HG03139 (cell line): ENCODE measurements at regions not wholly inside any gene's neighbourhood (a gene's known extent, or its start where the extent isn't known, plus 50 kb on each side); places are given as distances from the start of the nearest gene placed in this dataset.

Experiments used
- ATAC-seq: cut with Tn5 transposase; IDR thresholded peaks from one replicate; pipeline ENCODE4 v1.9.1; 2021; ENCODE audit not compliant: unreplicated experiment

- ATAC-seq, result no peak
Measured at GRCh38 chr17:77454242-77455095, 313.7 kb downstream of the SEC14L1 start.

GRCh38 chr17:77455111-77455890 lies 314.5 kb downstream of the SEC14L1 start:
- no peak for ATAC-seq

- ATAC-seq, result no peak
Measured at GRCh38 chr17:77455891-77456260, 315.1 kb downstream of the SEC14L1 start.

GRCh38 chr17:77456271-77456950 lies 315.6 kb downstream of the SEC14L1 start:
- ATAC-seq, result no peak

- no peak for ATAC-seq
Measured at GRCh38 chr17:77456951-77457548, 316.3 kb downstream of the SEC14L1 start.

GRCh38 chr17:77457572-77458201 lies 316.9 kb downstream of the SEC14L1 start:
- ATAC-seq, result no peak

- no peak for ATAC-seq
Measured at GRCh38 chr17:77458202-77459017, 317.6 kb downstream of the SEC14L1 start.

- ATAC-seq, result no peak
Measured at GRCh38 chr17:77459018-77459755, 318.4 kb downstream of the SEC14L1 start.

- no peak for ATAC-seq
Measured at GRCh38 chr17:77460514-77461046, 319.8 kb downstream of the SEC14L1 start.

- ATAC-seq, result no peak
Measured at GRCh38 chr17:77461277-77462057, 320.7 kb downstream of the SEC14L1 start.

GRCh38 chr17:77462090-77462489 lies 321.3 kb downstream of the SEC14L1 start:
- peak; percentile 33 for ATAC-seq

- ATAC-seq, result no peak
Measured at GRCh38 chr17:77462553-77463497, 322.1 kb downstream of the SEC14L1 start.

- no peak for ATAC-seq
Measured at GRCh38 chr17:77464988-77465357, 324.2 kb downstream of the SEC14L1 start.

GRCh38 chr17:77465358-77466041 lies 324.7 kb downstream of the SEC14L1 start:
- ATAC-seq, result no peak

- no peak for ATAC-seq
Measured at GRCh38 chr17:77466140-77466539, 325.4 kb downstream of the SEC14L1 start.

GRCh38 chr17:77466596-77467223 lies 325.9 kb downstream of the SEC14L1 start:
- ATAC-seq, result no peak
